Breast epithelium (tissue), 4 donors: ENCODE measurements at regions not wholly inside any gene's neighbourhood (a gene's known extent, or its start where the extent isn't known, plus 50 kb on each side); places are given as distances from the start of the nearest gene placed in this dataset.

Source experiments
- DNase-seq, 2 donors: peaks; one replicate each; pipeline ENCODE4 v3.0.0-alpha.2; 2019; ENCODE audit warnings: low spot score in 2 of 2
- H3K27ac ChIP-seq, 2 donors: fragments of 200-600 bp; sonication (generic) in 1 of 2; one replicate each; pipeline ENCODE4 v1.5.1; 2016 to 2019; ENCODE audit warnings: mild to moderate bottlenecking in 1 of 2
- H3K27me3 ChIP-seq, 2 donors: fragments of 200-600 bp; sonication (generic) in 1 of 2; one replicate each; pipeline versions ENCODE4 v1.5.1 to v1.6.0; 2017 to 2019; ENCODE audit warnings: control low read depth in 1 of 2, mild to moderate bottlenecking in 1 of 2
- H3K36me3 ChIP-seq: fragments of 200-600 bp; one replicate; pipeline ENCODE4 v1.5.1; 2019
- H3K4me1 ChIP-seq, 2 donors: fragments of 200-600 bp; sonication (generic); one replicate each; pipeline ENCODE4 v1.5.1; 2016 to 2019; ENCODE audit warnings: control low read depth in 1 of 2
- H3K4me3 ChIP-seq, 3 donors: fragments of 200-600 bp; sonication (generic); 1 replicate in 2 of 3; 2 replicates in 1 of 3; pipeline ENCODE4 v1.5.1; 2016 to 2019; ENCODE audit warnings: mild to moderate bottlenecking in 3 of 3, moderate library complexity in 2 of 3
- H3K9me3 ChIP-seq, 2 donors: fragments of 200-600 bp; sonication (generic) in 1 of 2; one replicate each; pipeline ENCODE4 v1.5.1; 2016 to 2019; ENCODE audit warnings: control low read depth in 1 of 2
- POLR2A ChIP-seq: fragments of 450-650 bp; IDR thresholded peaks from one replicate; pipeline ENCODE4 v1.6.1; 2016; ENCODE audit warnings: antibody characterized with exemption, mild to moderate bottlenecking, moderate library complexity
- POLR2AphosphoS5 ChIP-seq, 3 donors: sonication (generic); formaldehyde crosslinking; IDR thresholded peaks; one replicate each; pipeline ENCODE4 v1.6.1; 2017; ENCODE audit warnings: antibody characterized with exemption in 3 of 3
- intact Hi-C: fragments of 100-400 bp; cut with DNase I; formaldehyde crosslinking; loops from one replicate; pipeline ENCODE4 v1.15.1; 2023; ENCODE audit warnings: low total_unique reads
- TF ChIP-seq, protein P1 (sequence below), 3 donors: fragments of 450-650 bp; IDR thresholded peaks; one replicate each; pipeline ENCODE4 v1.5.1; 2016 to 2017; ENCODE audit warnings: antibody characterized with exemption in 3 of 3, mild to moderate bottlenecking in 3 of 3, moderate library complexity in 3 of 3

GRCh38 chr4:1543976-1544375 lies 137.7 kb upstream of the NKX1-1 start:
- Histone ChIP-seq H3K36me3 (no peaks in the 10 kb centered on the region), H3K4me1 (peaks cover 0 to 1% of the 10 kb centered on the region in 2 donors), H3K4me3 (no peak overlapping the region), H3K27ac (no peak overlapping the region), H3K9me3 (no peaks in the 10 kb centered on the region), H3K27me3 (peaks cover 0 to 19% of the 10 kb centered on the region in 2 donors)
- intact Hi-C loops, result no loop called here
- no peak for DNase-seq
- no peak for TF ChIP-seq POLR2A
- TF ChIP-seq, protein P1, sequence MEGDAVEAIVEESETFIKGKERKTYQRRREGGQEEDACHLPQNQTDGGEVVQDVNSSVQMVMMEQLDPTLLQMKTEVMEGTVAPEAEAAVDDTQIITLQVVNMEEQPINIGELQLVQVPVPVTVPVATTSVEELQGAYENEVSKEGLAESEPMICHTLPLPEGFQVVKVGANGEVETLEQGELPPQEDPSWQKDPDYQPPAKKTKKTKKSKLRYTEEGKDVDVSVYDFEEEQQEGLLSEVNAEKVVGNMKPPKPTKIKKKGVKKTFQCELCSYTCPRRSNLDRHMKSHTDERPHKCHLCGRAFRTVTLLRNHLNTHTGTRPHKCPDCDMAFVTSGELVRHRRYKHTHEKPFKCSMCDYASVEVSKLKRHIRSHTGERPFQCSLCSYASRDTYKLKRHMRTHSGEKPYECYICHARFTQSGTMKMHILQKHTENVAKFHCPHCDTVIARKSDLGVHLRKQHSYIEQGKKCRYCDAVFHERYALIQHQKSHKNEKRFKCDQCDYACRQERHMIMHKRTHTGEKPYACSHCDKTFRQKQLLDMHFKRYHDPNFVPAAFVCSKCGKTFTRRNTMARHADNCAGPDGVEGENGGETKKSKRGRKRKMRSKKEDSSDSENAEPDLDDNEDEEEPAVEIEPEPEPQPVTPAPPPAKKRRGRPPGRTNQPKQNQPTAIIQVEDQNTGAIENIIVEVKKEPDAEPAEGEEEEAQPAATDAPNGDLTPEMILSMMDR (IDR thresholded peaks at IDR 0.05), result no peak
- TF ChIP-seq POLR2AphosphoS5 (IDR thresholded peaks at IDR 0.05), result no peak

DNA sequence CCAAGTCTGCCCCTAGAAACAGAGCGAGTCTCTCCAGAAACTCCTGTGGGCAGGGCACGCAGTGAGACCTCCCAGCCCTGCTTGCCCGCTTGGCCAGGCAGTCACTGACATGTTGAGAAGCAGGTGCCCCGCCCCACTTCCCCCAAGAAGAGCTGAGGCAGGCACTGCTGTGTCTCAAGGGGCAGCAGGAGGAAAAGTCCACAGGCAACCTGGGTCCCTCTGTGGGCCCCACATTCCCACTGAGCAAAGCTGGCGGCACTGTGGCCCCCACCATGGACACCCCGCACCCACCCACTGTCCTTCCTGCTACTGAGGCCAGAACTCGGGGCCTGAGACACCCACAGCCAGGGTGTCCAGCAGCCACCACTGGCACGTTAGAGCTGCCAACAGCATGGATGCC lies 137.3 kb upstream of the NKX1-1 start:
- Histone ChIP-seq H3K4me3 (no peak overlapping the region), H3K9me3 (no peaks in the 10 kb centered on the region), H3K27ac (no peak overlapping the region), H3K4me1 (no peaks in the 10 kb centered on the region), H3K36me3 (no peaks in the 10 kb centered on the region), H3K27me3 (peaks cover 0 to 19% of the 10 kb centered on the region in 2 donors)
- TF ChIP-seq POLR2A, result no peak
- TF ChIP-seq, protein P1 (IDR thresholded peaks at IDR 0.05), result no peak
- TF ChIP-seq POLR2AphosphoS5 (IDR thresholded peaks at IDR 0.05), result no peak
- no peak for DNase-seq
- intact Hi-C loops, result no loop called here

- no peak overlapping the region for H3K4me3 ChIP-seq
- intact Hi-C loops, result no loop called here
- no peaks in the 10 kb centered on the region for H3K4me1 ChIP-seq
- H3K9me3 ChIP-seq, result no peaks in the 10 kb centered on the region
- H3K27me3 ChIP-seq, result peaks cover 0 to 21% of the 10 kb centered on the region in 2 donors
- DNase-seq, result no peak
- no peaks in the 10 kb centered on the region for H3K36me3 ChIP-seq
- TF ChIP-seq, protein P1 (IDR thresholded peaks at IDR 0.05), result no peak
- no peak for TF ChIP-seq POLR2A
- no peak for TF ChIP-seq POLR2AphosphoS5 (IDR thresholded peaks at IDR 0.05)
- no peak overlapping the region for H3K27ac ChIP-seq
These were observed 136.5 kb upstream of the NKX1-1 start for GRCh38 chr4:1542516-1543320.

DNA sequence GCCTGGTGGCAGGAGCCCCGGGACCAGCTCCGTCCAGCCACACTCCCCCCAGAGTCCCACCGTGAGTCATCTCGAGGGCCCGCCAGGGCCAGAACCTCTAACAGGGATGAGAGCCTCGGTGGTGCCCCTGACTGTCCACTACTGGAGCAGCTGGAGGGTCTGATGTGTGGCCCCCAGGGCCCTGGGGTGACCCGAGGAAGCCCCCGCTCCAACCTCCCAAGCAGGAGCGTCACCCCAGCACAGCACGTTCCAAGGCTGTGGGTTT lies 135.9 kb upstream of the NKX1-1 start:
- intact Hi-C loops, result no loop called here
- no peaks in the 10 kb centered on the region for H3K4me1 ChIP-seq
- TF ChIP-seq POLR2A, result no peak
- TF ChIP-seq POLR2AphosphoS5 (IDR thresholded peaks at IDR 0.05), result no peak
- TF ChIP-seq, protein P1 (IDR thresholded peaks at IDR 0.05), result no peak
- no peaks in the 10 kb centered on the region for H3K9me3 ChIP-seq
- H3K27me3 ChIP-seq, result peaks cover 0 to 27% of the 10 kb centered on the region in 2 donors
- H3K4me3 ChIP-seq, result no peak overlapping the region
- DNase-seq, result no peak
- H3K27ac ChIP-seq, result no peak overlapping the region
- H3K36me3 ChIP-seq, result no peaks in the 10 kb centered on the region

- no peak overlapping the region for H3K4me3 ChIP-seq
- no peak for DNase-seq
- TF ChIP-seq POLR2AphosphoS5 (IDR thresholded peaks at IDR 0.05), result no peak
- TF ChIP-seq POLR2A, result no peak
- TF ChIP-seq, protein P1 (IDR thresholded peaks at IDR 0.05), result no peak
- no peaks in the 10 kb centered on the region for H3K4me1 ChIP-seq
- H3K9me3 ChIP-seq, result no peaks in the 10 kb centered on the region
- peaks cover 0 to 30% of the 10 kb centered on the region in 2 donors for H3K27me3 ChIP-seq
- intact Hi-C loops, result no loop called here
- no peak overlapping the region for H3K27ac ChIP-seq
- H3K36me3 ChIP-seq, result no peaks in the 10 kb centered on the region
These were observed 135.4 kb upstream of the NKX1-1 start for GRCh38 chr4:1541449-1542225.
